ENCODE measurements at regions not wholly inside any gene's neighbourhood (a gene's known extent, or its start where the extent isn't known, plus 50 kb on each side); places are given as distances from the start of the nearest gene placed in this dataset.
"Not testable (repeated sequence)": the region's sequence is repeated elsewhere in the genome, so short reads cannot be mapped to it uniquely, and the experiment has no call there.

DNA sequence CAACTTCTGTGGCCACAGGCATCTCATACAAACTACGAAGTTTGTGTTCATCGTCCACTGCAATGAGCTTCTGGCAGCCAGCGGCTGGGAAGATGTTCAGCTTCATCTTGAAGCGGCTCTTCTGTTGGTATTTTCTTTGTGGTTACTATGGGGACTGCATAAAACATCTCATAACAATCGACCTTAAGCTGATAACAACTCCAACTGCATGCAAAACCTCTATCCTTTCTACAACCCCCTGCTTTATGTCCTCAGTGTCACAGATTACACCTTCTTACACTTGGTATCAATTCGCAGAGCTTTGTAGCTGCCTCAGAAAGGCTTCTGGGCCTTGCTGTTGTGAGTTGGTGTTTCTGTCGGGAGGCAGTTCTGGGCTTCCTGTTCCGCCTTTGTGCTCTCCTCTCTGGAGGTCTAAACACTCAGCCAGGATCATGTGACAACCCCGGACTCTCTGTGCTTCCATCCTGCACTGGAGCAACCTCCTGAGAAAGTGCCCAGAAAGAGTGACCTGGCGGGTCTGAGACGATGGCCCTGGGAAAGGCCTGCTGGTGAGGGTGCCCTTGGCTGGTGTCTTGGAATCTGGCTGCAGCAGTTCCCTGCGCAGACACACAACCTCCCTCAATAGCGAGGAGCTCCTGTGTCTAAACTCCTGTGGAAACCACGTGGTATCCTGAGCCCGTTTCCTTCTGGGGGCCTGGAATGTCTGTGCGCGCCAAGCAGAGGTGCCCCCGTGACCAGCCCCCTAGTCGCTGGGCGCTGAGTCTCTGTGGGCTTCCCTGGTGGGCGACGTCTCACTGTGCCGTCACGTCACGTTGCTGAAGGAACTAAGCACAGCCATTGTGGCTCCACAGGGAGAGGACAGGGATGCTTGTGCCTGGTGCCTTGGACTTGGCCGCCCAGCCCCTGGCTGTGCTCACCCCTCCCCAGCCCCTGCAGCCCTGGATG lies 339.6 kb downstream of the ADGRD1 start:
- H3K36me3 ChIP-seq (ENCODE audit: control insufficient read depth in 2 of 2, insufficient read depth in 2 of 2, low read length in 2 of 2); H3K4me1 ChIP-seq (ENCODE audit: control insufficient read depth, insufficient read depth, low read length); H3K27me3 ChIP-seq (ENCODE audit: control insufficient read depth in 1 of 2, insufficient read depth in 2 of 2, low read length in 2 of 2): not testable (repeated sequence)

DNA sequence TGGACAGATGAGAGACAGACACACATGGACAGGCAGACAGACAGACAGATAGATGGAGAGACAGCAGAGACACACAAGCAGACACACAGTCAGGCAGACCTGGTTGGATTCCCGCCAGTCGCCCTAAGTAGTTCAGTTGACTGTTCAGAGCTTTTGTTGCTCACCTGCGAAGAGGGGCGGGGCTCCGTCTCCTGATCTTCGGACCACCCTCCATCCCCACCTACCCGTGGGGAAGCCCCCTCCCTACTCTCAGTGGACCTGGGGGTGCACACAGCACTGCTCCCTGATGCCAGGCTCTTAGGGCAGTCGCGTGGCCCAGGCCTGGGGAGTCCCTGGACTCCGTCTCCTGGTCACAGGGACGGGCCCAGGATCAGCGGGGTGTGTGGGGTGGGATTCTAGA lies 341.0 kb downstream of the ADGRD1 start:
- not testable (repeated sequence) for H3K4me1 ChIP-seq (ENCODE audit: control insufficient read depth, insufficient read depth, low read length); H3K27ac ChIP-seq (ENCODE audit: low read length); H3K9me3 ChIP-seq (ENCODE audit: control insufficient read depth in 2 of 2, low read length in 2 of 2)

More for the DNA sequence above, 339.6 kb downstream of the ADGRD1 start:
- not testable (repeated sequence) for H3K9me3 ChIP-seq (ENCODE audit: control insufficient read depth in 2 of 2, low read length in 2 of 2); H3K4me3 ChIP-seq (ENCODE audit: low read length in 2 of 2); H3K9ac ChIP-seq (ENCODE audit: low read length in 2 of 2); H3K27ac ChIP-seq (ENCODE audit: low read length)

DNA sequence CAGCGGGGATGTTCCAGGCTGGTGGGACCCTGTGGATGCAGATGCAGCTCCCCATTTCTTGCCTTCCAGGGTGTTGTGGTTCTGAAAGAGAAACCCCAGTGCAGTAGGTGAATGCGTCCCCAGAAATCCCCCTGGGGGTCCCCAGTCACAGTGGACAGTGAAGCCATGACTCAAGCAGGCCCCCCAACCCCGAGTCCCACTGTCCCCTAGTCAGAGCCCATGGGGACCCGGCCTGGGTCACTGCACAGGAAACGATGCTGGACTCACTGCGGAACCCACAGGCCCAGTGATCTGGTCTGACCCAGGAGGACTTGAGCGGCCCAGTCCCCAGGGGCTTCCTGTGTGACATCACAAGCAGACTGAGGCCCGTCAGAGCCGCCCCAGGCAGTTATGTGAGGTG lies 341.4 kb downstream of the ADGRD1 start:
- not testable (repeated sequence) for H3K9me3 ChIP-seq (ENCODE audit: control insufficient read depth in 2 of 2, low read length in 2 of 2); H3K4me1 ChIP-seq (ENCODE audit: control insufficient read depth, insufficient read depth, low read length); H3K9ac ChIP-seq (ENCODE audit: low read length in 2 of 2); H3K36me3 ChIP-seq (ENCODE audit: control insufficient read depth in 2 of 2, insufficient read depth in 2 of 2, low read length in 2 of 2); H3K27me3 ChIP-seq (ENCODE audit: control insufficient read depth in 1 of 2, insufficient read depth in 2 of 2, low read length in 2 of 2); H3K27ac ChIP-seq (ENCODE audit: low read length); H3K4me3 ChIP-seq (ENCODE audit: low read length in 2 of 2)

More for the DNA sequence above, 341.0 kb downstream of the ADGRD1 start:
- not testable (repeated sequence) for H3K36me3 ChIP-seq (ENCODE audit: control insufficient read depth in 2 of 2, insufficient read depth in 2 of 2, low read length in 2 of 2); H3K4me3 ChIP-seq (ENCODE audit: low read length in 2 of 2); H3K9ac ChIP-seq (ENCODE audit: low read length in 2 of 2); H3K27me3 ChIP-seq (ENCODE audit: control insufficient read depth in 1 of 2, insufficient read depth in 2 of 2, low read length in 2 of 2)

DNA sequence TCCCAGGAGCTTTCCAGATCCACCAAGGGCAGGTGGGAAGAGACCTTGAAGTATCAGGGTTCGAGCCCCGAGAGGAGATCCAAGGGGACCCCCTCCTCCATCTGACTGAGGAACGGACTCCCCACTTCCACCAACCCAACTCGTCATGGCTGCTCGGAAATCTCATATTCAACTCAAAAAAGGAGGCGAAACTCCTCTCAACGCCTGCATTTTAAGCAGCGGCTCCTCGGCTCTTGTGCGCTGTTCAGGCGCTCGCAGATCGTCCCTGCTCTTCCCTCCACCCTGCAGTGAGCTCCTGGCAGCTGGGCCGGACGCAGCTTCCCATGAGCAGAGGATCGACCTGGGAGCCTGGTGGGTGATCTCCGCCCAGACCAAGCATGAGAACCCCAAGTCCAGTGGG lies 341.9 kb downstream of the ADGRD1 start:
- not testable (repeated sequence) for H3K4me3 ChIP-seq (ENCODE audit: low read length in 2 of 2); H3K4me1 ChIP-seq (ENCODE audit: control insufficient read depth, insufficient read depth, low read length); H3K27ac ChIP-seq (ENCODE audit: low read length); H3K9ac ChIP-seq (ENCODE audit: low read length in 2 of 2); H3K9me3 ChIP-seq (ENCODE audit: control insufficient read depth in 2 of 2, low read length in 2 of 2); H3K36me3 ChIP-seq (ENCODE audit: control insufficient read depth in 2 of 2, insufficient read depth in 2 of 2, low read length in 2 of 2); H3K27me3 ChIP-seq (ENCODE audit: control insufficient read depth in 1 of 2, insufficient read depth in 2 of 2, low read length in 2 of 2)

DNA sequence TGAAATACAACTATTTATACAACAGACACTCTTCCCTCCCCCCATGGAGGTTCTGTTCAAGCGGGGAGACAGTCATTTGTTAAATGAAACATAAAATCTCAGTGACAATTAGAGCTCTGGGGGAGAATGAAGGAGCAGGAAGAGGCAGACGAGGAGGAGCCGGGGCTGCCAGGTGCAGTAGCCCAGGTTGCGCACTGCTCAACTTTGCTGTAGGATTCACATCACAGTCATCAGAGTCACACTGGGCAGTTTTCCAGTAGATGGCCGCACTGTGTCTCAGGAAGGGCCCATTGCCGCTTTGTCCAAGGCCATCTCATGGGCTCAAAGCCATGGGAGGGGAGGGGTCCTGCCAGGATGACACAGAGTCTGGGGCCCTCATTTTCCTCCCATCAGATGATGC lies 342.4 kb downstream of the ADGRD1 start:
- not testable (repeated sequence) for H3K9me3 ChIP-seq (ENCODE audit: control insufficient read depth in 2 of 2, low read length in 2 of 2); H3K27me3 ChIP-seq (ENCODE audit: control insufficient read depth in 1 of 2, insufficient read depth in 2 of 2, low read length in 2 of 2); H3K36me3 ChIP-seq (ENCODE audit: control insufficient read depth in 2 of 2, insufficient read depth in 2 of 2, low read length in 2 of 2); H3K4me3 ChIP-seq (ENCODE audit: low read length in 2 of 2); H3K27ac ChIP-seq (ENCODE audit: low read length); H3K4me1 ChIP-seq (ENCODE audit: control insufficient read depth, insufficient read depth, low read length); H3K9ac ChIP-seq (ENCODE audit: low read length in 2 of 2)

DNA sequence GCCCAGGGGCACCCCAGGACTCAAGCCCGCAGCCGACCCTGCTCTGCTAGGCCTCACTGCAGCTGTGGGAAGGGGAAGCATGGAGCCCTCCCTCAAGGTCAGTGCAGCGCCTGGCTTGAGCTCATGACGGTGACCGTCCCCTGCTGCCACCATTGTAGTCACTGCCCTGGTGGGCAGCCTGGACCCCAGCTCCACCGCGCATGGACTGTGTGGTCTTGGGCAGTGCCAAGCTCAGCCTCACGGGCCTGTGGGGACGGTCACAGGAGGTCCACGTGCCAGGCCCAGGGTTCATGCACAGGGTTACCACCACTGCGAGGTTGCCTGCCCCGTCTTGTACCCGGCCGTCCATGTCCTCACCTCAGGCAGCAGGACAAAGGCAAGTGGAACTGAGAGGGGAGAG lies 342.9 kb downstream of the ADGRD1 start:
- not testable (repeated sequence) for H3K27me3 ChIP-seq (ENCODE audit: control insufficient read depth in 1 of 2, insufficient read depth in 2 of 2, low read length in 2 of 2); H3K27ac ChIP-seq (ENCODE audit: low read length); H3K9ac ChIP-seq (ENCODE audit: low read length in 2 of 2); H3K9me3 ChIP-seq (ENCODE audit: control insufficient read depth in 2 of 2, low read length in 2 of 2); H3K36me3 ChIP-seq (ENCODE audit: control insufficient read depth in 2 of 2, insufficient read depth in 2 of 2, low read length in 2 of 2); H3K4me3 ChIP-seq (ENCODE audit: low read length in 2 of 2); H3K4me1 ChIP-seq (ENCODE audit: control insufficient read depth, insufficient read depth, low read length)

DNA sequence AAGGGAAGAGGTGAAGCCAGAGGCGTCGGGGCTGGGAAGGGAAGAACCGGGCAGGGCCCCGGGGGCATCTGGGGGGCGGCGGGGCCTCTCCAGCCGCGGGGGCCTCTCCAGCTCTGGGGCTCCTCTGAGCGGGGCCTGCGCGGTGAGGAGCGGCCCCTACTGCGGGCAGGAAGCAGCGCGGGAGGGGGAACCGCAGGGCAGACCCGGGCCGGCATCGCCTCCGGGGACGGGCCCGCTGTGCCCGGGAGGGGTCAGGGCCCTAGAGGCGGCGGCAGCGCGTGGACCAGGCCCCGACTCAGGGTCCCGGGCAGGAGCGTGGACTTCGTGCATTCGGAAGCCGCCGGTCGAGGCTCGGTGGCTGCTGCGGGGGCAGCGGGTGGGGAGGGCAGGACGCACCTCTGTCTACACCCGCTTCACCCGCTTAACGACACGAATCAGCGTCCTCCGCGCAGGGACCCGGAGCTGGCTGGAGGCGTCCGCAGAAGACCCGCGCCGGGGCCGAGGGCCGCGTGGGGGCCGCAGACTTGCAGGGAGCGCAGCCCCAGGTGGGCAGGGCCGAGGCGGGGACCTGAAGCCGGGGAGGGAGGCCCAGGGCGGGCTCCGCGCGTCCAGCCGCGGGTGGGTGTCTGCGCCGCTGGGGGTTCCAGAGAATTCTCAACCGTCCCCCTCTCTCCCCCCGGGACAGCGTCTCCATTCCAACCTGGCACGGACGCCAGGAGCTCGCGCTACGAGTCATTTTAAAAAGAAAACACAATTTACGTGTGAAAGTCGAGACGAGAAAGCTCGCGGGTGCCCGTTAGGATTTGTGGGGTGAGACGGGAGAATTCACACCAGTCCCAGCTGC lies 345.0 kb downstream of the ADGRD1 start:
- not testable (repeated sequence) for H3K36me3 ChIP-seq (ENCODE audit: control insufficient read depth in 2 of 2, insufficient read depth in 2 of 2, low read length in 2 of 2); H3K9ac ChIP-seq (ENCODE audit: low read length in 2 of 2); H3K27me3 ChIP-seq (ENCODE audit: control insufficient read depth in 1 of 2, insufficient read depth in 2 of 2, low read length in 2 of 2); H3K27ac ChIP-seq (ENCODE audit: low read length); H3K9me3 ChIP-seq (ENCODE audit: control insufficient read depth in 2 of 2, low read length in 2 of 2); H3K4me3 ChIP-seq (ENCODE audit: low read length in 2 of 2); H3K4me1 ChIP-seq (ENCODE audit: control insufficient read depth, insufficient read depth, low read length)

DNA sequence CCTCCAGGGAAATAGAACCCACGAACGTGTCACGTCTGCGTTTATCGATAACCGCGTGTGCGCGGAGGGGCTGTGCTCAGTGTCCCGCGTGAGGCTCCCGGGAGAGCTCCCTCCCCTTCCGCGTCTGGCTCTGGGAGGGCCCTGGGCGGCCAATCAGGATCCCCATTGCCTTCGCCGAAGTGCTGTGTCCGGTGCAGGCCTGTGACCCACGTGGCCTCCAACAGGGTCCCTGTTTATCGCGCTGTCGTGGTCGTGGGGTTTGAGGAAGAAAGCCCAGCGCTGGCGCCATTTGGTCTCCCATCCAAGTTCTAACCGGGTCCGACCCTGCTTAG lies 345.6 kb downstream of the ADGRD1 start:
- H3K27me3 ChIP-seq (ENCODE audit: control insufficient read depth in 1 of 2, insufficient read depth in 2 of 2, low read length in 2 of 2); H3K4me1 ChIP-seq (ENCODE audit: control insufficient read depth, insufficient read depth, low read length); H3K36me3 ChIP-seq (ENCODE audit: control insufficient read depth in 2 of 2, insufficient read depth in 2 of 2, low read length in 2 of 2); H3K4me3 ChIP-seq (ENCODE audit: low read length in 2 of 2); H3K9me3 ChIP-seq (ENCODE audit: control insufficient read depth in 2 of 2, low read length in 2 of 2); H3K9ac ChIP-seq (ENCODE audit: low read length in 2 of 2); H3K27ac ChIP-seq (ENCODE audit: low read length): not testable (repeated sequence)

DNA sequence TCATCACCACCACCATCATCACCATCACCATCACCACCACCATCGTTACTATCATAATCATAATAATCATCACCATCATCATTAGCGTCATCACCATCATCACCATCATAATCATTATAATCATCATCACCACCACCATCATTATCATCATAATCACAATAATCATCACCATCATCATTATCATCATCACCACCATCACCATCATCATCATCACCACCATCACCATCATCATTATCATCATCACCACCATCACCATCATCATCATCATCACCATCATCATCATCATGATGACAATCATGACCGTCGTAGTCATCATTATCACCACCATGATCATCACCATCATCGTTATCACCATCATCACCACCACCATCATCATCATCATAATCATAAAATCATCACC lies 349.9 kb downstream of the ADGRD1 start:
- not testable (repeated sequence) for H3K27me3 ChIP-seq (ENCODE audit: control insufficient read depth in 1 of 2, insufficient read depth in 2 of 2, low read length in 2 of 2); H3K36me3 ChIP-seq (ENCODE audit: control insufficient read depth in 2 of 2, insufficient read depth in 2 of 2, low read length in 2 of 2); H3K9me3 ChIP-seq (ENCODE audit: control insufficient read depth in 2 of 2, low read length in 2 of 2); H3K4me3 ChIP-seq (ENCODE audit: low read length in 2 of 2); H3K27ac ChIP-seq (ENCODE audit: low read length); H3K9ac ChIP-seq (ENCODE audit: low read length in 2 of 2); H3K4me1 ChIP-seq (ENCODE audit: control insufficient read depth, insufficient read depth, low read length)

DNA sequence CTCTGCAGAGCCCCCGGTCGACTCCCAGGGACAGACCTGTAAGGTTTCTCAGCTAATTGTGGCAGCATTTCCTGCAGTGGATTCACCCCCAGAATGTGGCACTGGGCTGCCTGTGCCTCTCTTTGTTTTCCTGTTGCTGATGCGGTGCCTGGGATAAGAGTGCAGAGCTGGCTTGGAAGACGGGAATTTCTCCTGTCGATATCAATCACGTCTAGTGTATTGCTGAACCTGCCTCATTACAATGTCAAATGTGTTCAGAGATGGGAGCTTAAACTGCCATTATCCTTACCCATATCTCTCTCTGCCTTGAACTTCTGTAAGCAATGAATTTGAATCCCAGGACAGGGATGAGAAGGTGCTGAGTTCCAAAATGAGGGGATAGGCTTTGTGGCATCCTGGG lies 350.9 kb downstream of the ADGRD1 start:
- not testable (repeated sequence) for H3K36me3 ChIP-seq (ENCODE audit: control insufficient read depth in 2 of 2, insufficient read depth in 2 of 2, low read length in 2 of 2); H3K27me3 ChIP-seq (ENCODE audit: control insufficient read depth in 1 of 2, insufficient read depth in 2 of 2, low read length in 2 of 2); H3K27ac ChIP-seq (ENCODE audit: low read length); H3K4me1 ChIP-seq (ENCODE audit: control insufficient read depth, insufficient read depth, low read length); H3K4me3 ChIP-seq (ENCODE audit: low read length in 2 of 2); H3K9me3 ChIP-seq (ENCODE audit: control insufficient read depth in 2 of 2, low read length in 2 of 2); H3K9ac ChIP-seq (ENCODE audit: low read length in 2 of 2)

DNA sequence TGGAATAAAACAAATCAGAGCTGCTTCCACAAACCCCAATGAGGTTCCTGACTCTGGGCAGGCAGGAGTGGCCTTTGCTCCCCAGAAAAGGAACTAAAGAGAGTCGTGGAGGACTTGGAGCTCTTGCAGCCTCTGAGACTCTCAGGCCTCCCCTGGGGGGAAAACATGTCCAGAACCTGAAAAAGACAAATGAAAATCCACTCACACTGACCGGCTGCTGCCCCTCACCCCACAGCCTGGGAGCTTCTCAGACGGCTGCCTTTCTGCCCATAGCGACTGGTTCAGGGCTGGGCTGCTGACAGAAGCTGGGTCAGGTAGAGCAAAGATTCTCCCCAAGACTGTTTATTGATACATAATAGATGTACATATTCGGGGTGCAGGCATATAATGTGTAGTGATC lies 356.0 kb downstream of the ADGRD1 start:
- H3K4me3 ChIP-seq (ENCODE audit: low read length in 2 of 2), result no peak overlapping the region
- H3K4me1 ChIP-seq (ENCODE audit: control insufficient read depth, insufficient read depth, low read length), result no peaks in the 10 kb centered on the region
- H3K9me3 ChIP-seq (ENCODE audit: control insufficient read depth in 2 of 2, low read length in 2 of 2), result no peaks in the 10 kb centered on the region
- peaks cover 0 to 18% of the 10 kb centered on the region in 2 donors for H3K27me3 ChIP-seq (ENCODE audit: control insufficient read depth in 1 of 2, insufficient read depth in 2 of 2, low read length in 2 of 2)
- H3K27ac ChIP-seq (ENCODE audit: low read length), result no peak overlapping the region
- H3K9ac ChIP-seq (ENCODE audit: low read length in 2 of 2), result no peak overlapping the region
- no peaks in the 10 kb centered on the region for H3K36me3 ChIP-seq (ENCODE audit: control insufficient read depth in 2 of 2, insufficient read depth in 2 of 2, low read length in 2 of 2)

Data from stomach smooth muscle (tissue), 2 donors.